B cell (primary cell): ENCODE measurements at regions not wholly inside any gene's neighbourhood (a gene's known extent, or its start where the extent isn't known, plus 50 kb on each side); places are given as distances from the start of the nearest gene placed in this dataset.

ENCODE experiments used
- ATAC-seq: fragments of 200-7000 bp; cut with Tn5 transposase; one replicate; pipeline ENCODE4 v1.10.0; 2021; ENCODE audit warnings: low read depth, mild to moderate bottlenecking, moderate number of reproducible peaks, moderate library complexity
- CTCF ChIA-PET: fragments of 350-600 bp; sonication (Branson Sonifier 250); formaldehyde crosslinking; loops from one replicate; lab custom pipeline; 2021; ENCODE audit warnings: antibody characterized with exemption, inconsistent platforms; lab: Charles Lee
- POLR2A ChIA-PET: fragments of 350-600 bp; sonication (Branson Sonifier 250); formaldehyde crosslinking; loops from one replicate; lab custom pipeline; 2021; ENCODE audit warnings: antibody characterized with exemption; lab: Charles Lee
- DNase-seq: peaks from one replicate; pipeline ENCODE4 v3.0.0; 2013
- H2AFZ ChIP-seq: 2 replicates; pipeline ENCODE4 v1.6.1; 2012; ENCODE audit warnings: mild to moderate bottlenecking, low read depth, low read length; ENCODE audit not compliant: insufficient read depth, poor library complexity, severe bottlenecking
- H3K27ac ChIP-seq, 2 donors: 1 replicate in 1 of 2; 2 replicates in 1 of 2; pipeline ENCODE4 v1.5.1; 2012 to 2013; ENCODE audit warnings: low read length in 2 of 2, mild to moderate bottlenecking in 2 of 2, moderate library complexity in 1 of 2
- H3K27me3 ChIP-seq, 4 experiments: fragments of 200-600 bp in 1 of 4; sonication (generic) in 1 of 4; replicated peaks in 1 of 4; 1 replicate in 2 of 4; 2 replicates in 2 of 4; pipeline versions ENCODE4 v1.6.1 to v1.7.0; 2013 to 2016; ENCODE audit warnings: low read length in 3 of 4, mild to moderate bottlenecking in 2 of 4, mixed read lengths in 1 of 4, moderate library complexity in 1 of 4; ENCODE audit not compliant: insufficient read depth in 4 of 4, control insufficient read depth in 3 of 4; ENCODE audit errors: control extremely low read depth in 1 of 4
- H3K36me3 ChIP-seq, 2 experiments: replicated peaks in 1 of 2; 1 replicate in 1 of 2; 2 replicates in 1 of 2; pipeline versions ENCODE4 v1.6.1 to v1.7.1; 2013; ENCODE audit warnings: low read length in 1 of 2; ENCODE audit not compliant: insufficient read depth in 2 of 2, control insufficient read depth in 1 of 2; ENCODE audit errors: control extremely low read depth in 1 of 2, extremely low read depth in 1 of 2
- H3K4me1 ChIP-seq, 2 donors: fragments of 200-600 bp in 1 of 2; sonication (generic) in 1 of 2; 1 replicate in 1 of 2; 2 replicates in 1 of 2; pipeline versions ENCODE4 v1.5.1 to v1.6.1; 2013 to 2017; ENCODE audit warnings: low read length in 2 of 2; ENCODE audit not compliant: control insufficient read depth in 2 of 2, insufficient read depth in 2 of 2
- H3K4me2 ChIP-seq: replicated peaks from 2 replicates; pipeline ENCODE3; 2012; ENCODE audit warnings: mild to moderate bottlenecking, low read depth, low read length; ENCODE audit not compliant: poor library complexity, severe bottlenecking
- H3K4me3 ChIP-seq, 5 experiments: fragments of 200-600 bp in 1 of 5; sonication (generic) in 1 of 5; 1 replicate in 3 of 5; 2 replicates in 2 of 5; pipeline versions ENCODE4 v1.5.1 to v1.7.0; 2011 to 2016; ENCODE audit warnings: low read length in 4 of 5, mild to moderate bottlenecking in 4 of 5, low read depth in 2 of 5, control low read depth in 1 of 5, moderate library complexity in 1 of 5; ENCODE audit not compliant: insufficient read depth in 1 of 5; ENCODE audit errors: control extremely low read depth in 1 of 5, extremely low read depth in 1 of 5
- H3K79me2 ChIP-seq: fragments of 200-600 bp; sonication (generic); one replicate; pipeline ENCODE4 v1.6.0; 2016; ENCODE audit warnings: low read length; ENCODE audit not compliant: control insufficient read depth, insufficient read depth
- H3K9ac ChIP-seq: fragments of 200-600 bp; sonication (generic); 2 replicates; pipeline ENCODE4 v1.6.1; 2017; ENCODE audit warnings: mild to moderate bottlenecking, low read length, moderate library complexity
- H3K9me3 ChIP-seq, 3 donors: one replicate each; pipeline versions ENCODE4 v1.6.1 to v1.7.1; 2013; ENCODE audit warnings: low read length in 2 of 3; ENCODE audit not compliant: control insufficient read depth in 2 of 3, insufficient read depth in 1 of 3; ENCODE audit errors: control extremely low read depth in 1 of 3
- H4K20me1 ChIP-seq: 2 replicates; pipeline ENCODE4 v1.6.0; 2012; ENCODE audit warnings: mild to moderate bottlenecking, low read length; ENCODE audit not compliant: insufficient read depth, control insufficient read depth, poor library complexity, severe bottlenecking
- H3K27ac Mint-ChIP-seq: one replicate; pipeline ENCODE4 v1.8.0; 2021; ENCODE audit warnings: mixed read lengths
- H3K27me3 Mint-ChIP-seq: one replicate; pipeline ENCODE4 v1.8.0; 2021; ENCODE audit warnings: mixed read lengths
- H3K4me1 Mint-ChIP-seq: one replicate; pipeline ENCODE4 v1.8.0; 2021; ENCODE audit warnings: mixed read lengths
- H3K4me3 Mint-ChIP-seq: one replicate; pipeline ENCODE4 v1.8.0; 2021; ENCODE audit warnings: mixed read lengths
- H3K9me3 Mint-ChIP-seq: one replicate; pipeline ENCODE4 v1.8.0; 2022; ENCODE audit warnings: mixed read lengths; ENCODE audit not compliant: insufficient read depth
- CTCF ChIP-seq: fragments of 200-600 bp; IDR thresholded peaks from one replicate; pipeline ENCODE4 v1.8.0; 2022; ENCODE audit warnings: antibody characterized with exemption, mild to moderate bottlenecking
- EZH2 ChIP-seq: IDR thresholded peaks from 2 replicates; pipeline ENCODE4 v1.6.1; 2012; ENCODE audit warnings: borderline replicate concordance, low read depth, mild to moderate bottlenecking, moderate library complexity, low read length; ENCODE audit not compliant: insufficient read depth, poor library complexity, severe bottlenecking
- WGBS: methylation state at CpG from one replicate; pipeline ENCODE4 v1.1.5; 2013; ENCODE audit warnings: missing lambda C conversion rate; ENCODE audit not compliant: insufficient coverage; 5-methylcytosine and 5-hydroxymethylcytosine counted together
- intact Hi-C: fragments of 100-400 bp; cut with micrococcal nuclease; formaldehyde crosslinking; loops from one replicate; pipeline ENCODE4 v1.10.0; 2022

GRCh38 chr5:110264661-110265060 lies 461.8 kb downstream of the TMEM232 start:
- POLR2A ChIA-PET: no interaction called here
- CTCF ChIA-PET: no interaction called here
- Histone ChIP-seq H4K20me1 (no peaks in the 10 kb centered on the region), H3K4me1 (no peaks in the 10 kb centered on the region), H3K27me3 (no peaks in the 10 kb centered on the region), H3K36me3 (no peaks in the 10 kb centered on the region), H3K4me2 (no peak overlapping the region), H3K27ac (no peak overlapping the region), H3K9ac (no peak overlapping the region), H3K4me3 (no peak overlapping the region), H3K9me3 (no peaks in the 10 kb centered on the region), H2AFZ (no peak overlapping the region), H3K79me2 (no peaks in the 10 kb centered on the region)
- Mint-ChIP-seq H3K4me1 (no peaks in the 10 kb centered on the region), H3K4me3 (no peak overlapping the region), H3K27me3 (no peaks in the 10 kb centered on the region), H3K9me3 (no peaks in the 10 kb centered on the region), H3K27ac (no peak overlapping the region)
- no peak for DNase-seq
- no peak for ATAC-seq
- intact Hi-C loops: no loop called here
- TF ChIP-seq CTCF: no peak
- TF ChIP-seq EZH2: no peak
- WGBS: no CpG with 5 or more reads among the region's 1 CpG

- Mint-ChIP-seq H3K9me3 (no peaks in the 10 kb centered on the region), H3K4me3 (no peak overlapping the region), H3K27me3 (no peaks in the 10 kb centered on the region), H3K4me1 (no peaks in the 10 kb centered on the region), H3K27ac (no peak overlapping the region)
- Histone ChIP-seq H3K36me3 (no peaks in the 10 kb centered on the region), H3K4me2 (no peak overlapping the region), H3K4me3 (no peak overlapping the region), H4K20me1 (no peaks in the 10 kb centered on the region), H2AFZ (no peak overlapping the region), H3K79me2 (no peaks in the 10 kb centered on the region), H3K9ac (no peak overlapping the region), H3K9me3 (no peaks in the 10 kb centered on the region), H3K27ac (no peak overlapping the region), H3K4me1 (no peaks in the 10 kb centered on the region), H3K27me3 (no peaks in the 10 kb centered on the region)
- ATAC-seq (no peak), DNase-seq (no peak)
- POLR2A ChIA-PET: no interaction called here
- 88% methylated on average over 1 of the region's 2 CpGs for WGBS
- CTCF ChIA-PET: no interaction called here
- no peak for TF ChIP-seq EZH2
- no peak for TF ChIP-seq CTCF
- intact Hi-C loops: no loop called here
Measured at GRCh38 chr5:110265162-110265561, 461.3 kb downstream of the TMEM232 start.
